Osteoblast (primary cell): ENCODE measurements at regions not wholly inside any gene's neighbourhood (a gene's known extent, or its start where the extent isn't known, plus 50 kb on each side); places are given as distances from the start of the nearest gene placed in this dataset.

Experiments
- DNase-seq: peaks from one replicate; pipeline ENCODE4 v3.0.0; 2011; ENCODE audit warnings: low spot score, mixed read lengths; ENCODE audit not compliant: insufficient read length; ENCODE audit errors: missing footprints
- H2AFZ ChIP-seq: 2 replicates; pipeline ENCODE4 v1.6.0; 2011; ENCODE audit warnings: mild to moderate bottlenecking, low read length
- H3K27ac ChIP-seq: 2 replicates; pipeline ENCODE4 v1.5.1; 2011; ENCODE audit warnings: mild to moderate bottlenecking, low read depth, low read length, moderate library complexity
- H3K27me3 ChIP-seq: 2 replicates; pipeline ENCODE4 v1.6.0; 2012; ENCODE audit warnings: mild to moderate bottlenecking, control low read depth, inconsistent platforms, low read length, moderate library complexity; ENCODE audit not compliant: insufficient read depth
- H3K36me3 ChIP-seq: 2 replicates; pipeline ENCODE4 v1.5.1; 2011; ENCODE audit warnings: mild to moderate bottlenecking, low read length, control low read depth, moderate library complexity; ENCODE audit not compliant: insufficient read depth
- H3K4me1 ChIP-seq: 2 replicates; pipeline ENCODE4 v1.5.1; 2011; ENCODE audit warnings: mild to moderate bottlenecking, low read length, control low read depth, moderate library complexity; ENCODE audit not compliant: insufficient read depth
- H3K4me2 ChIP-seq: 2 replicates; pipeline ENCODE4 v1.6.0; 2011; ENCODE audit warnings: mild to moderate bottlenecking, low read length; ENCODE audit not compliant: insufficient read depth
- H3K4me3 ChIP-seq: fragments of 200-600 bp; sonication (generic); 3 replicates; pipeline ENCODE4 v1.5.1; 2012; ENCODE audit warnings: mild to moderate bottlenecking, low read length, inconsistent platforms; ENCODE audit not compliant: insufficient read depth
- H3K79me2 ChIP-seq: 2 replicates; pipeline ENCODE4 v1.6.0; 2012; ENCODE audit warnings: mild to moderate bottlenecking, low read length, control low read depth, inconsistent platforms; ENCODE audit not compliant: insufficient read depth
- H3K9me3 ChIP-seq: 2 replicates; pipeline ENCODE4 v1.5.1; 2011; ENCODE audit warnings: low read depth, low read length, control low read depth
- H4K20me1 ChIP-seq: 2 replicates; pipeline ENCODE4 v1.6.0; 2012; ENCODE audit warnings: mild to moderate bottlenecking, low read length, control low read depth; ENCODE audit not compliant: insufficient read depth
- TF ChIP-seq, protein P1 (sequence below): IDR thresholded peaks from 2 replicates; pipeline ENCODE4 v1.5.1; 2011; ENCODE audit warnings: mild to moderate bottlenecking, low read depth, low read length, moderate library complexity; ENCODE audit errors: extremely low read depth

DNA sequence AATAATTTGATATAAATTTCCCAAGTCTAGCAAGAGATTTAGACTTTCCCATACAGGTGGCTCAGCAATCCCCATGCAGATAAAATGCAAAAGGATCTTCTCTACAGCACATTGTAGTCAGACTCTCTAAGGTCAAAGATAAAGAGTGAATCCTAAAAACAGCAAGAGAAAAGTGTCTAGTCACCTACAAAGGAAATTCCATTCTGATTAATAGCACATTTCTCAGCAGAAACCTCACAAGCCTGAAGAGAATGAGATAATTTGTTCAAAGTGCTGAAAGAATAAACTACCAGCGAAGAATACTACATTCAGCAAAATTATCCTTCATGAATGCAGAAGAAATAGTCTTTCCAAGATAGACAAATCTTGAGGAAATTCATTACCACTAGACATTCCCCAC lies 493.3 kb downstream of the PRELID2 start:
- Histone ChIP-seq H3K4me2 (no peak overlapping the region), H4K20me1 (no peaks in the 10 kb centered on the region), H3K27ac (no peak overlapping the region), H3K79me2 (no peaks in the 10 kb centered on the region), H3K4me1 (peaks cover 9% of the 10 kb centered on the region), H3K27me3 (no peaks in the 10 kb centered on the region), H3K4me3 (no peak overlapping the region), H3K36me3 (no peaks in the 10 kb centered on the region), H2AFZ (no peak overlapping the region), H3K9me3 (no peaks in the 10 kb centered on the region)
- TF ChIP-seq, protein P1, sequence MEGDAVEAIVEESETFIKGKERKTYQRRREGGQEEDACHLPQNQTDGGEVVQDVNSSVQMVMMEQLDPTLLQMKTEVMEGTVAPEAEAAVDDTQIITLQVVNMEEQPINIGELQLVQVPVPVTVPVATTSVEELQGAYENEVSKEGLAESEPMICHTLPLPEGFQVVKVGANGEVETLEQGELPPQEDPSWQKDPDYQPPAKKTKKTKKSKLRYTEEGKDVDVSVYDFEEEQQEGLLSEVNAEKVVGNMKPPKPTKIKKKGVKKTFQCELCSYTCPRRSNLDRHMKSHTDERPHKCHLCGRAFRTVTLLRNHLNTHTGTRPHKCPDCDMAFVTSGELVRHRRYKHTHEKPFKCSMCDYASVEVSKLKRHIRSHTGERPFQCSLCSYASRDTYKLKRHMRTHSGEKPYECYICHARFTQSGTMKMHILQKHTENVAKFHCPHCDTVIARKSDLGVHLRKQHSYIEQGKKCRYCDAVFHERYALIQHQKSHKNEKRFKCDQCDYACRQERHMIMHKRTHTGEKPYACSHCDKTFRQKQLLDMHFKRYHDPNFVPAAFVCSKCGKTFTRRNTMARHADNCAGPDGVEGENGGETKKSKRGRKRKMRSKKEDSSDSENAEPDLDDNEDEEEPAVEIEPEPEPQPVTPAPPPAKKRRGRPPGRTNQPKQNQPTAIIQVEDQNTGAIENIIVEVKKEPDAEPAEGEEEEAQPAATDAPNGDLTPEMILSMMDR, result no peak
- DNase-seq, result no peak

DNA sequence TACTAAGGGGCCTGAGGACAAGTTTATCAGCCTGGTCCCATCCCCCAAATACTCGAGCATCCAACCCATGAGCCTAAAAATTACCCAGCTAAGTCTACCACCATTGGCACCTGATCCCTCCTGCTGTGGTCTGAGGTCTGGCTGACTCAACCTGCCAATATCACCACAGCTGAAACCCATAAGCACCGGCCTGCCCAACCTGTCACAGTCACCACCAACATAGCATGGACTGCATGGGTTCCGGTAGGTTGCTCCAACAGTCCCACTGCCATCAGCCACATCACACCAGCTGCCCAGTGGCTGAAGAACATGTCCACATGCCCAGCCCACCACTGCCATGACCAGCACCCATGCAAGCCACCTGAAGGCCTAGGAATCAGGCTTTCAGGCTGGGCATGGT lies 495.0 kb downstream of the PRELID2 start:
- no peaks in the 10 kb centered on the region for H3K27me3 ChIP-seq
- H3K4me2 ChIP-seq, result no peak overlapping the region
- no peak overlapping the region for H3K4me3 ChIP-seq
- no peaks in the 10 kb centered on the region for H3K4me1 ChIP-seq
- no peak overlapping the region for H2AFZ ChIP-seq
- TF ChIP-seq, protein P1, result no peak
- no peaks in the 10 kb centered on the region for H4K20me1 ChIP-seq
- no peak overlapping the region for H3K27ac ChIP-seq
- no peaks in the 10 kb centered on the region for H3K36me3 ChIP-seq
- peak; percentile 49 for DNase-seq
- no peaks in the 10 kb centered on the region for H3K9me3 ChIP-seq
- no peaks in the 10 kb centered on the region for H3K79me2 ChIP-seq

DNA sequence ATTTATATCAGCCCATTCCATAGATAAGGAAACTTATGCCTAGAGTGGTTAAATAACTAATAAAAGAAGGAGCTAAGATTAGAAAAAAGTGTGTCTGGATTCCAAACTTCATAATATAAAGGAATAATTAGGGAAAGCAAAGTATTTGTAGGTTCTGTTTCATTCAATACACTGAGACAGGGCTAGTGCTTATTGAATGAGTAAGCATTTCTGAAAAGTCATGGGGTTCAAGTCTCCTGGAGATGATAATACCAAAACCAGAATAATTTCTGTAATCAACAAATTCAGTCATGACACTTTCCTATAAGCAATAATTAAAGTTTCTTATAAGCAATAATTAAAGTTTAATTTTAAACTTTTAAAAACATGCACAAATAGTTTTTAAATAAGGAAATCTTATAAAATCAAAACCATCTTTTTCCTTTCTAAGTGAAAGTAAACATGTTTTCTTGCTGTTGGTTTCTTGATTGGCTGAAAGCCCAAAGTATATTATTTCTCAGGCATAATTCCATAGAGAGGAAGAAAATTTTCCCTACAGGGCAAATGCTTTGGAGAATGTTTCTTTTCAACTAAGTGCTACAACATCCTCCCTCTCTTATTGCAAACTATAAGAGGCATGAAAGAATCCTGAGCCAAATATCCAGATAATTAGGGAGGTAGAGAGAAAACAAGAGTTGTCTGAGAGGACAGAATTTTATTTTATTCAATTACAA lies 510.2 kb downstream of the PRELID2 start:
- no peaks in the 10 kb centered on the region for H3K9me3 ChIP-seq
- H2AFZ ChIP-seq, result no peak overlapping the region
- H3K4me2 ChIP-seq, result no peak overlapping the region
- no peak for DNase-seq
- H3K27me3 ChIP-seq, result no peaks in the 10 kb centered on the region
- no peak overlapping the region for H3K27ac ChIP-seq
- H3K36me3 ChIP-seq, result no peaks in the 10 kb centered on the region
- H3K4me1 ChIP-seq, result peaks cover 4% of the 10 kb centered on the region
- TF ChIP-seq, protein P1, result no peak
- no peak overlapping the region for H3K4me3 ChIP-seq
- no peaks in the 10 kb centered on the region for H4K20me1 ChIP-seq
- H3K79me2 ChIP-seq, result no peaks in the 10 kb centered on the region

GRCh38 chr5:145324101-145324500 lies 511.0 kb downstream of the PRELID2 start:
- no peak overlapping the region for H3K4me2 ChIP-seq
- no peaks in the 10 kb centered on the region for H3K79me2 ChIP-seq
- no peaks in the 10 kb centered on the region for H3K27me3 ChIP-seq
- H3K4me3 ChIP-seq, result no peak overlapping the region
- no peaks in the 10 kb centered on the region for H3K9me3 ChIP-seq
- no peaks in the 10 kb centered on the region for H3K36me3 ChIP-seq
- H3K27ac ChIP-seq, result no peak overlapping the region
- no peaks in the 10 kb centered on the region for H4K20me1 ChIP-seq
- DNase-seq, result no peak
- TF ChIP-seq, protein P1, result no peak
- H3K4me1 ChIP-seq, result peaks cover 4% of the 10 kb centered on the region
- H2AFZ ChIP-seq, result peak overlapping the region; percentile 53
